CD14-positive monocyte (primary cell): ENCODE measurements at regions not wholly inside any gene's neighbourhood (a gene's known extent, or its start where the extent isn't known, plus 50 kb on each side); places are given as distances from the start of the nearest gene placed in this dataset.

Experiments
- DNase-seq, 3 donors: peaks; one replicate each; pipeline ENCODE4 v3.0.0-alpha.2; 2011 to 2022
- H2AFZ ChIP-seq: 2 replicates; pipeline ENCODE4 v1.6.0; 2012; ENCODE audit warnings: mild to moderate bottlenecking, low read depth, low read length, inconsistent platforms; ENCODE audit not compliant: insufficient read depth, poor library complexity, severe bottlenecking
- H3K27ac ChIP-seq, 2 donors: 1 replicate in 1 of 2; 2 replicates in 1 of 2; pipeline ENCODE4 v1.5.1; 2012 to 2013; ENCODE audit warnings: low read length in 2 of 2, control low read depth in 1 of 2, inconsistent platforms in 1 of 2, low read depth in 1 of 2, mild to moderate bottlenecking in 1 of 2
- H3K27me3 ChIP-seq, 2 donors: one replicate each; pipeline versions ENCODE4 v1.6.0 to v1.6.1; 2011 to 2013; ENCODE audit warnings: low read length in 2 of 2; ENCODE audit not compliant: control insufficient read depth in 2 of 2, insufficient read depth in 2 of 2
- H3K36me3 ChIP-seq, 2 donors: replicated peaks in 1 of 2; 1 replicate in 1 of 2; 2 replicates in 1 of 2; pipeline versions ENCODE4 v1.5.1 to v1.6.1; 2012 to 2013; ENCODE audit warnings: low read length in 2 of 2, control low read depth in 1 of 2, inconsistent platforms in 1 of 2, mild to moderate bottlenecking in 1 of 2; ENCODE audit not compliant: insufficient read depth in 2 of 2, control insufficient read depth in 1 of 2
- H3K4me1 ChIP-seq, 2 donors: 1 replicate in 1 of 2; 2 replicates in 1 of 2; pipeline versions ENCODE4 v1.5.1 to v1.6.1; 2012 to 2013; ENCODE audit warnings: low read length in 2 of 2, control low read depth in 1 of 2, inconsistent platforms in 1 of 2, mild to moderate bottlenecking in 1 of 2, moderate library complexity in 1 of 2; ENCODE audit not compliant: insufficient read depth in 2 of 2, control insufficient read depth in 1 of 2
- H3K4me2 ChIP-seq: replicated peaks from 2 replicates; pipeline ENCODE3; 2012; ENCODE audit warnings: low read length, moderate library complexity, mild to moderate bottlenecking; ENCODE audit not compliant: poor library complexity, severe bottlenecking; ENCODE audit errors: extremely low read depth
- H3K4me3 ChIP-seq, 3 experiments: fragments of 200-600 bp in 1 of 3; sonication (generic) in 1 of 3; replicated peaks in 1 of 3; 1 replicate in 2 of 3; 2 replicates in 1 of 3; pipeline ENCODE4 v1.5.1; 2011 to 2013; ENCODE audit warnings: low read length in 3 of 3, mild to moderate bottlenecking in 3 of 3, control low read depth in 2 of 3, low read depth in 2 of 3, inconsistent platforms in 1 of 3, moderate library complexity in 1 of 3
- H3K79me2 ChIP-seq: 2 replicates; pipeline ENCODE4 v1.6.0; 2012; ENCODE audit warnings: mild to moderate bottlenecking, control low read depth, inconsistent platforms, low read length, moderate library complexity; ENCODE audit not compliant: insufficient read depth
- H3K9ac ChIP-seq: 2 replicates; pipeline ENCODE4 v1.6.0; 2017; ENCODE audit warnings: low read length, mild to moderate bottlenecking; ENCODE audit not compliant: insufficient read depth, poor library complexity, severe bottlenecking
- H3K9me3 ChIP-seq, 2 donors: replicated peaks in 1 of 2; 1 replicate in 1 of 2; 2 replicates in 1 of 2; pipeline versions ENCODE4 v1.5.1 to v1.6.1; 2012 to 2013; ENCODE audit warnings: low read length in 2 of 2, control low read depth in 1 of 2; ENCODE audit not compliant: control insufficient read depth in 1 of 2, insufficient read depth in 1 of 2
- H4K20me1 ChIP-seq: 2 replicates; pipeline ENCODE4 v1.6.0; 2012; ENCODE audit warnings: mild to moderate bottlenecking, low read length, control low read depth, moderate library complexity; ENCODE audit not compliant: insufficient read depth
- H3K27ac Mint-ChIP-seq, 7 donors: one replicate each; pipeline ENCODE4 v1.8.0; 2020; ENCODE audit warnings: mild to moderate bottlenecking in 7 of 7, mixed read lengths in 7 of 7, moderate library complexity in 6 of 7, inconsistent platforms in 2 of 7
- H3K27me3 Mint-ChIP-seq, 3 donors: one replicate each; pipeline ENCODE4 v1.8.0; 2021 to 2022; ENCODE audit warnings: low read depth in 3 of 3, mild to moderate bottlenecking in 3 of 3, mixed read lengths in 3 of 3, moderate library complexity in 3 of 3, inconsistent platforms in 1 of 3
- H3K36me3 Mint-ChIP-seq, 2 donors: one replicate each; pipeline ENCODE4 v1.8.0; 2020; ENCODE audit warnings: mixed read lengths in 2 of 2, inconsistent platforms in 1 of 2, mild to moderate bottlenecking in 1 of 2
- H3K4me1 Mint-ChIP-seq: one replicate; pipeline ENCODE4 v1.8.0; 2020; ENCODE audit warnings: mild to moderate bottlenecking, mixed read lengths
- H3K4me3 Mint-ChIP-seq, 2 donors: one replicate each; pipeline ENCODE4 v1.8.0; 2020; ENCODE audit warnings: mild to moderate bottlenecking in 2 of 2, mixed read lengths in 2 of 2, moderate library complexity in 1 of 2
- H3K9me3 Mint-ChIP-seq, 7 donors: one replicate each; pipeline ENCODE4 v1.8.0; 2020 to 2022; ENCODE audit warnings: mixed read lengths in 7 of 7, mild to moderate bottlenecking in 6 of 7, moderate library complexity in 6 of 7, inconsistent platforms in 2 of 7
- CTCF ChIP-seq: fragments of 200-600 bp; IDR thresholded peaks from one replicate; pipeline ENCODE4 v1.8.0; 2022; ENCODE audit warnings: antibody characterized with exemption, mild to moderate bottlenecking
- WGBS: methylation state at CpG from one replicate; pipeline ENCODE4 v1.1.5; 2013; ENCODE audit warnings: missing lambda C conversion rate; ENCODE audit not compliant: insufficient coverage; 5-methylcytosine and 5-hydroxymethylcytosine counted together
- intact Hi-C, 2 donors: fragments of 100-400 bp; cut with micrococcal nuclease; formaldehyde crosslinking; loops; one replicate each; pipeline versions ENCODE4 v1.15.0 to v1.15.1; 2023

GRCh38 chr22:25492841-25493734 is 71.4 kb upstream of the GRK3 start:
- peaks cover 0 to 2% (median 0%) of the 10 kb centered on the region in 7 donors for H3K9me3 Mint-ChIP-seq
- no peaks in the 10 kb centered on the region for H3K79me2 ChIP-seq
- no peak overlapping the region for H2AFZ ChIP-seq
- peak overlapping the region in 1 of 2 donors; percentile 37 for H3K27ac ChIP-seq
- TF ChIP-seq CTCF = no peak
- WGBS = 3% methylated on average over 10 of the region's 15 CpGs
- no peak overlapping the region for H3K4me3 ChIP-seq
- H3K9ac ChIP-seq = no peak overlapping the region
- peaks cover 15 to 18% of the 10 kb centered on the region in 2 donors for H3K36me3 Mint-ChIP-seq
- H3K36me3 ChIP-seq = no peaks in the 10 kb centered on the region
- H4K20me1 ChIP-seq = peaks cover 6% of the 10 kb centered on the region
- peak overlapping the region in 1 of 7 donors; percentile 59 for H3K27ac Mint-ChIP-seq
- H3K4me1 Mint-ChIP-seq = peaks cover 37% of the 10 kb centered on the region
- H3K27me3 ChIP-seq = peaks cover 0 to 5% of the 10 kb centered on the region in 2 donors
- H3K4me2 ChIP-seq = peak overlapping the region; percentile 9
- H3K27me3 Mint-ChIP-seq = peaks cover 8 to 13% (median 8%) of the 10 kb centered on the region in 3 donors
- H3K4me3 Mint-ChIP-seq = peak overlapping the region in 1 of 2 donors; percentile 74
- peaks cover 34% of the 10 kb centered on the region in 2 donors for H3K4me1 ChIP-seq
- no peaks in the 10 kb centered on the region for H3K9me3 ChIP-seq
- DNase-seq = peak in 2 of 3 donors; percentile 3 to 11
- intact Hi-C loops = no loop called here

- no peak overlapping the region for H3K4me3 ChIP-seq
- no peak for DNase-seq
- peaks cover 0 to 2% (median 0%) of the 10 kb centered on the region in 7 donors for H3K9me3 Mint-ChIP-seq
- H3K4me1 Mint-ChIP-seq = peaks cover 37% of the 10 kb centered on the region
- H3K36me3 ChIP-seq = no peaks in the 10 kb centered on the region
- H3K4me2 ChIP-seq = no peak overlapping the region
- TF ChIP-seq CTCF = no peak
- H3K4me1 ChIP-seq = peaks cover 34% of the 10 kb centered on the region in 2 donors
- H3K36me3 Mint-ChIP-seq = peaks cover 15 to 16% of the 10 kb centered on the region in 2 donors
- H3K27me3 Mint-ChIP-seq = peaks cover 8 to 13% (median 8%) of the 10 kb centered on the region in 3 donors
- intact Hi-C loops = no loop called here
- no peak overlapping the region for H2AFZ ChIP-seq
- WGBS = 57% methylated on average over 3 of the region's 4 CpGs
- peak overlapping the region in 2 of 7 donors; percentile 12 to 31 for H3K27ac Mint-ChIP-seq
- peaks cover 6% of the 10 kb centered on the region for H4K20me1 ChIP-seq
- no peak overlapping the region for H3K27ac ChIP-seq
- no peak overlapping the region for H3K4me3 Mint-ChIP-seq
- no peaks in the 10 kb centered on the region for H3K9me3 ChIP-seq
- no peak overlapping the region for H3K9ac ChIP-seq
- H3K79me2 ChIP-seq = no peaks in the 10 kb centered on the region
- peaks cover 0 to 5% of the 10 kb centered on the region in 2 donors for H3K27me3 ChIP-seq
Observed at GRCh38 chr22:25493794-25494193, 70.7 kb upstream of the GRK3 start.
